GM13976 (cell line): ENCODE measurements at regions not wholly inside any gene's neighbourhood (a gene's known extent, or its start where the extent isn't known, plus 50 kb on each side); places are given as distances from the start of the nearest gene placed in this dataset.

ENCODE experiments used
- DNase-seq: peaks from one replicate; pipeline ENCODE4 v3.0.0; 2012; ENCODE audit warnings: low spot score
- CTCF ChIP-seq: IDR thresholded peaks from 2 replicates; pipeline ENCODE4 v1.5.1; 2012; ENCODE audit warnings: borderline replicate concordance, mild to moderate bottlenecking; ENCODE audit not compliant: insufficient read depth; ENCODE audit errors: extremely low read depth, missing control alignments, control extremely low read depth
- in situ Hi-C: fragments of 300-500 bp; cut with MboI; formaldehyde crosslinking; loops from one replicate; pipeline ENCODE4 v1.12.0; 2022; ENCODE audit warnings: low sequenced_read_pairs, mixed read lengths, inconsistent platforms; ENCODE audit not compliant: unreplicated experiment

GRCh38 chr22:27585141-27585540, 216.4 kb downstream of the MN1 start:
- DNase-seq = no peak
- TF ChIP-seq CTCF = no peak
- in situ Hi-C loops = no loop called here

GRCh38 chr22:27588268-27588667, 213.3 kb downstream of the MN1 start:
- in situ Hi-C loops = no loop called here
- no peak for DNase-seq
- no peak for TF ChIP-seq CTCF

DNA sequence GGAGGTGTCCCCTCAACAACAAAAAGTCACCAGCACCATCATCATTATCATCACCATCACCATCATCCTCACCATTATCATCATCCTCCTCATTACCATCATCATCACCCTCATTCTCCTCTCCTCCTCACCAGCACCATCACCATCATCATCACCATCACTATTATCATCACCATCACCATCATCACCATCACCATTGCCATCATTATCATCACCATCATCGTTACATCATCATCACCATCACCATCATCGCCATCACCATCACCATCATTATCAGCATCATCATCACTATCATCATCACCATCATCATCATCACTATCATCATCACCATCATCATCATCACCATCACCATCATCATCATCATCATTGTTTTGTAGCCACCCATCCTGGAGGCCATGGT, 212.6 kb downstream of the MN1 start:
- TF ChIP-seq CTCF = no peak
- DNase-seq = no peak
- in situ Hi-C loops = no loop called here

GRCh38 chr22:27591060-27591459, 210.5 kb downstream of the MN1 start:
- DNase-seq = no peak
- TF ChIP-seq CTCF = no peak
- in situ Hi-C loops = no loop called here

- in situ Hi-C loops = no loop called here
Measured at GRCh38 chr22:27593378-27593777, 208.2 kb downstream of the MN1 start.

GRCh38 chr22:27594020-27594419, 207.5 kb downstream of the MN1 start:
- in situ Hi-C loops = no loop called here
- no peak for DNase-seq
- TF ChIP-seq CTCF = no peak

More at GRCh38 chr22:27593378-27593777, 208.2 kb downstream of the MN1 start:
- no peak for TF ChIP-seq CTCF
- no peak for DNase-seq
